NT2/D1 (cell line): ENCODE measurements at regions not wholly inside any gene's neighbourhood (a gene's known extent, or its start where the extent isn't known, plus 50 kb on each side); places are given as distances from the start of the nearest gene placed in this dataset.
"Not testable (repeated sequence)": the region's sequence is repeated elsewhere in the genome, so short reads cannot be mapped to it uniquely, and the experiment has no call there.

ENCODE experiments used
- DNase-seq: peaks from one replicate; pipeline ENCODE4 v3.0.0-alpha.2; 2011; ENCODE audit warnings: low read depth, low spot score
- H3K27me3 ChIP-seq: 2 replicates; pipeline ENCODE4 v1.6.0; 2011; ENCODE audit warnings: mild to moderate bottlenecking; ENCODE audit not compliant: insufficient read length, insufficient read depth
- H3K36me3 ChIP-seq: 2 replicates; pipeline ENCODE4 v1.6.1; 2011; ENCODE audit warnings: mild to moderate bottlenecking, low read length, mixed read lengths; ENCODE audit not compliant: insufficient read depth, insufficient read length
- H3K4me1 ChIP-seq: 2 replicates; pipeline ENCODE4 v1.5.1; 2011; ENCODE audit not compliant: insufficient read depth, insufficient read length
- H3K4me3 ChIP-seq: 2 replicates; pipeline ENCODE4 v1.5.1; 2011; ENCODE audit warnings: low read depth; ENCODE audit not compliant: insufficient read length
- H3K9ac ChIP-seq: 2 replicates; pipeline ENCODE4 v1.6.0; 2011; ENCODE audit warnings: low read depth; ENCODE audit not compliant: insufficient read length
- H3K9me3 ChIP-seq: 2 replicates; pipeline ENCODE4 v1.5.1; 2011; ENCODE audit warnings: mild to moderate bottlenecking, low read length; ENCODE audit not compliant: insufficient read depth
- SUZ12 ChIP-seq: IDR thresholded peaks from 2 replicates; pipeline ENCODE4 v1.6.1; 2011; ENCODE audit not compliant: insufficient read length, insufficient read depth; ENCODE audit errors: extremely low read depth
- YY1 ChIP-seq: IDR thresholded peaks from 2 replicates; pipeline ENCODE4 v1.6.1; 2011; ENCODE audit not compliant: insufficient read length, insufficient read depth
- ZNF274 ChIP-seq: IDR thresholded peaks from 2 replicates; pipeline ENCODE4 v1.6.1; 2011; ENCODE audit warnings: mild to moderate bottlenecking, low read depth, low read length

DNA sequence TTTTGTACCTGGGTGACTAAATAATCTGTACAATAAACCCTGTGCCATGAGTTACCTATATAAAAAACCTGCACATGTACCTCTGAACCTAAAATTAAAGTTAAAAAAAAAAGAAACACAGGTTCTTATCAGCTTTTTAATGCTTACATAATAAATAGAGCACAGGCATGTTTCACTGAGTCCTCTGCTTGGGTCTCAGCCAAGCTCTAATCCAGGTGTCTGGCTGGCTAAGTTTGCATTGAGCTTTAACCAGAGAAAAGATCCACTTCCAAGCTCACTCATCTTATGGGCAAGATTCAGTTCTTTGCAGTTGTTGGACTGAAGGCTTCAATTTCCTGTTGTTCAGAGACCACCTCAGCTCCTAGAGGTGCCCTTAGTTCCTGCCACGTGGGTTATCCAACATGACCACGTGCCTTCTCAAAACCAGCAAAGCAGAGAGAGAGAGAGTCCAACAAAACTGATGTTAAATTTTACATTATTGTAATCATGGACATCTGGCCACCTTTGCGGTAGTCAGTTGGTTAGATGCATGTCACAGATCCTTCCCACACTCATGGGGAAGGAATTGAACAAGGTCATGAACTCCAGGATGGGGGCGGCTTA lies 68.2 kb upstream of the TMPRSS2 start:
- Histone ChIP-seq H3K4me3 (no peak overlapping the region), H3K27me3 (no peaks in the 10 kb centered on the region), H3K9ac (no peak overlapping the region), H3K4me1 (peaks cover 4% of the 10 kb centered on the region), H3K9me3 (peaks cover 47% of the 10 kb centered on the region), H3K36me3 (no peaks in the 10 kb centered on the region)
- no peak for DNase-seq
- TF ChIP-seq SUZ12: no peak

DNA sequence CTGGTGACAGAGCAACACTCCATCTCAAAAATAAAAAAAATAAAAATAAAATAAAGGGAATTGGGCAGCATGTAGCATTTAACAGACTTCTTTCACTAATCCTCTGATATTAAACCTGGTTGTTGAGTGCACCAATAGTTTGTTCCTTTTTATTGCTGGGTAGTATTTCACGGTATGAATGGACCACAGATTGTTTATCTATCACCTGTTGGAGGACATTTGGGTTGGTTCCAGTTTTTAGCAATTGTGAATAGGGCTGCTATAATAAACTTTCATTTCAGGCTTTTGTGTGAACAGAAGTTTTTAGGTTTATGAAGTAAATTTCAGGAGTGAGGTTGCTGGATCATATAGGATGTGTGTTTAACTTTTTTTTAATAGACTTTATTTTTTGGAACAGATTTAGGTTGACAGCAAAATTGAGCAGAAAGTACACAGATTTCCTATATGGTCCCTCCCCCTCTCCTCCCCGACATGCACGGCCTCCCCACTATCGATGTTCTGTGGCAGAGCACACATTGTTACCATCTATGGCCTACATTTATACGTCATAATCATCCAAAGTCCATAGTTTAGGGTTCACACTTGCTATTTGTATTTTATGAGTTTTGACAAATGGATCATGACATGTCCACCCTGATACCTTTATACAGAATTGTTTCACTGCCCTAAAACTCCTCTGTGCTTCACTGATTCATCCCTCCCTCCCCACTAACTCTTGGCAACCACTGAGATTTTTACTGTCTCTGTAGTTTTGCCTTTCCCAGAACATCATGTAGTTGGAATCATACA lies 66.1 kb upstream of the TMPRSS2 start:
- no peak for DNase-seq
- Histone ChIP-seq H3K9me3 (peaks cover 46% of the 10 kb centered on the region), H3K4me3 (no peak overlapping the region), H3K27me3 (no peaks in the 10 kb centered on the region), H3K36me3 (no peaks in the 10 kb centered on the region), H3K4me1 (no peaks in the 10 kb centered on the region), H3K9ac (no peak overlapping the region)
- no peak for TF ChIP-seq YY1
- TF ChIP-seq SUZ12: no peak

- Histone ChIP-seq H3K9me3 (peaks cover 25% of the 10 kb centered on the region; the same call in 1 of the 2 replicates), H3K4me3 (no peak overlapping the region), H3K27me3 (peaks cover 4% of the 10 kb centered on the region), H3K4me1 (no peaks in the 10 kb centered on the region), H3K9ac (no peak overlapping the region), H3K36me3 (no peaks in the 10 kb centered on the region)
- no peak for DNase-seq
- TF ChIP-seq ZNF274: no peak
- no peak for TF ChIP-seq YY1
- TF ChIP-seq SUZ12: no peak
Observed at GRCh38 chr21:41571938-41572510, 64.1 kb upstream of the TMPRSS2 start.

GRCh38 chr21:41570791-41571355 lies 62.9 kb upstream of the TMPRSS2 start:
- DNase-seq: no peak
- TF ChIP-seq ZNF274 (no peak), YY1 (no peak), SUZ12 (no peak)
- H3K4me1 ChIP-seq: no peaks in the 10 kb centered on the region
- H3K9ac ChIP-seq: no peak overlapping the region
- H3K4me3 ChIP-seq: no peak overlapping the region
- no peaks in the 10 kb centered on the region for H3K36me3 ChIP-seq
- peaks cover 8% of the 10 kb centered on the region for H3K27me3 ChIP-seq
- H3K9me3 ChIP-seq: peaks cover 16% of the 10 kb centered on the region; the same call in 1 of the 2 replicates

DNA sequence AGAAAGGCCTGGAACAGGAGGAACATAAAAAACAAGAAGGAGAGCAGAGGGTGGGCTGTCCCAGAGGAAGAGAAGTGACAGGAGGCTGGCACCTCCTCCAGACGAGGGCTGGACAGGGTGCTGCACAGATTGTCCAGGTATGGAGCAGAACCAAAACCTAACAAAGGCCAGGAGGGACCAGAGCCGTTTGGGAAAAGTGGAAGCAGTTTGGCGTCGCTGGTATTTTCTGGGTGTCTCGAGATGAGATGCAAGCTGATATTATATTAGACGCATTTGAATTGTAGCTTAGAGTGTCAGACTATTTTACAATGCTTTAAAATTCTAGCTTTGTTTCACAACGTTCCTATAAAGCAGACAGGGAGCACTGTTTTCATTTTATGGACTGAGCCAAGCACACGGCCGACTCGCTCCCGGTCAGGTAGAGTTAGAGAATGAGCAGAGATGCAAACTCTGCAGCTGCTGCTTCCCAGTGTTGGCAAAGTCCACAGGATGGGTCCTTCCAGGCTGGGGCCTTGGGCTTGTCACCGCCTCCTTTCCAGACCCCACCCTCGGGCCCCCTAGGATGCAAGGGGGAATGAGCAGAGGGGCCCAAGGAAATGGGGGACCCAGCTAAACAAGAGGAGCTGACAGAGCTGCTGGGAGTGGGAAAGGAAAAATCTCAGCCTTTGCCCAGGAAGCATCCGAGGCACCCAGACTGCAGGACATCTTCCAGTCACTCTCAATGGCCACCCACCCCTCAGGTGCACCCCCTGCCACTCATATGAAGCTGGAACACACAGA lies 60.8 kb upstream of the TMPRSS2 start:
- peaks cover 11% of the 10 kb centered on the region; the same call in 1 of the 2 replicates for H3K9me3 ChIP-seq
- H3K27me3 ChIP-seq: peaks cover 8% of the 10 kb centered on the region
- no peak for DNase-seq
- no peak for TF ChIP-seq SUZ12
- TF ChIP-seq ZNF274: no peak
- TF ChIP-seq YY1: no peak
- no peak overlapping the region for H3K9ac ChIP-seq
- H3K4me3 ChIP-seq: no peak overlapping the region
- no peaks in the 10 kb centered on the region for H3K36me3 ChIP-seq
- no peaks in the 10 kb centered on the region for H3K4me1 ChIP-seq

DNA sequence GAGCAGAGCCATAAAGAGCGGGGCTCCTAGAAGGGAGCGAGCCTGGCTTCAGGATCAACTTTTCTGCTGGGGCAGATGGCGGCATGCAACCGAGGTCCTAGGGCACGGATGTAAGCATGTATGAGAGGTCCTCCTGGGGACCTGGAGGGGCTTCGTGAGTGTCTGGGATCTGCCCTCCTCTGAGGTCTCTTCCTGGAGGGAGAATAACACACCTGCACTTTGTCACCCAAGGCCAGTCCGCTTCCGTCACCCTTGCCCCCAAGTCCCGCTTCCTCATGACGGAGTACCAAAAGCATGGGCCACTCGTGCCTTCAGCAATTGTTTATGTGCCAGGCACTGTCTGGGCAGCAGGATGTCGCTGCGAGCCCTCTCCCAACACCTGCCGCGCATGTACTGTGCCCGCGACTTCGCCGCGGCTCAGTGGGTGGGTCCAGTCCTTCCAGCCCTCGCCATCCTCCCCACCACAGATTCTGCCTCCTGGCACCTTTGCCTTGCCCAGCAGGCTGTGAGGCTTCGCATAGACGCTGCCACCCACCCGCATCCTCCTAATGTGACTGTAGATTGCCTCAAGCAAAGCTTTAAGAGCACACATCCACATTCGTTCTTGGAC lies 60.0 kb upstream of the TMPRSS2 start:
- Histone ChIP-seq H3K4me3 (no peak overlapping the region), H3K27me3 (peaks cover 8% of the 10 kb centered on the region), H3K4me1 (no peaks in the 10 kb centered on the region), H3K9me3 (peaks cover 11% of the 10 kb centered on the region; the same call in 1 of the 2 replicates), H3K36me3 (no peaks in the 10 kb centered on the region), H3K9ac (no peak overlapping the region)
- DNase-seq: no peak
- no peak for TF ChIP-seq SUZ12
- TF ChIP-seq YY1: no peak
- TF ChIP-seq ZNF274: no peak

DNA sequence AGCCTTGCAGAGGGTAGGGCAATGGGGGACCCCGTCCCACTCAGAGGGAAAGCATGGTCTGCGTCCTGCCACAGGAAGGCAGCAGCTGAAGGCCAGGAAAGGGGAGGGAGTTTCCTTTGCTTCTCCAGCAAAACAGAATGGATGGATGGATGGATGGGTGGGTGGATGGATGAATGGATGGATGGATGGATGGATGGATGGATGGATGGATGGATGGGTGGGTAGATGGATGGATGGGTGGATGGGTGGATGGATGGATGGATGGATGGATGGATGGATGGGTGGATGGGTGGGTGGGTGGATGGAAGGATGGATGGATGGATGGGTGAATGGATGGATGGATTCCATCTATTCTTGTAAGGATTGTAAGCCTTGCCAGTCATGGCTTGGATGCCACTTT lies 59.3 kb upstream of the TMPRSS2 start:
- not testable (repeated sequence) for H3K4me3 ChIP-seq, H3K9me3 ChIP-seq, H3K36me3 ChIP-seq, H3K27me3 ChIP-seq, H3K9ac ChIP-seq, H3K4me1 ChIP-seq, DNase-seq
